CD4-positive, alpha-beta T cell treated with Interleukin-6 at 100 ng/mL for 8 hours (primary cell): ENCODE measurements at regions not wholly inside any gene's neighbourhood (a gene's known extent, or its start where the extent isn't known, plus 50 kb on each side); places are given as distances from the start of the nearest gene placed in this dataset.
A peak's percentile ranks its signal among the peaks of the same experiment; 100 is the strongest.
"Not testable (repeated sequence)": the region's sequence is repeated elsewhere in the genome, so short reads cannot be mapped to it uniquely, and the experiment has no call there.

ENCODE experiments used
- DNase-seq: peaks from one replicate; pipeline ENCODE4 v3.0.0-alpha.2; 2020; ENCODE audit warnings: mixed read lengths, low spot score

- no peak for DNase-seq
Measured at GRCh38 chr18:61676773-61677434, 215.9 kb downstream of the RNF152 start.

- DNase-seq: no peak
Measured at GRCh38 chr18:61669320-61669719, 223.5 kb downstream of the RNF152 start.

- DNase-seq: no peak
Measured at GRCh38 chr18:61666876-61667590, 225.8 kb downstream of the RNF152 start.

GRCh38 chr18:61664419-61665084 lies 228.3 kb downstream of the RNF152 start:
- no peak for DNase-seq

- no peak for DNase-seq
Measured at GRCh38 chr18:61662726-61663125, 230.1 kb downstream of the RNF152 start.

- no peak for DNase-seq
Measured at GRCh38 chr18:61658431-61658830, 234.4 kb downstream of the RNF152 start.

GRCh38 chr18:61657066-61657732 lies 235.6 kb downstream of the RNF152 start:
- DNase-seq: no peak

GRCh38 chr18:61655630-61656029 lies 237.2 kb downstream of the RNF152 start:
- DNase-seq: no peak

- DNase-seq: no peak
Measured at GRCh38 chr18:61653823-61654551, 238.8 kb downstream of the RNF152 start.

GRCh38 chr18:61651880-61652268 lies 240.9 kb downstream of the RNF152 start:
- no peak for DNase-seq

- DNase-seq: no peak
Measured at GRCh38 chr18:61651145-61651879, 241.5 kb downstream of the RNF152 start.

GRCh38 chr18:61643884-61644647 lies 248.7 kb downstream of the RNF152 start:
- no peak for DNase-seq

- no peak for DNase-seq
Measured at GRCh38 chr18:61639886-61640285, 252.9 kb downstream of the RNF152 start.

GRCh38 chr18:61637905-61638595 lies 254.8 kb downstream of the RNF152 start:
- no peak for DNase-seq

- no peak for DNase-seq
Measured at GRCh38 chr18:61637319-61637718, 255.5 kb downstream of the RNF152 start.

- DNase-seq: peak; percentile 7
Measured at GRCh38 chr18:61635901-61636528, 256.8 kb downstream of the RNF152 start.

- no peak for DNase-seq
Measured at GRCh38 chr18:61628085-61628484, 264.7 kb downstream of the RNF152 start.

GRCh38 chr18:61624631-61625030 lies 268.2 kb downstream of the RNF152 start:
- DNase-seq: not testable (repeated sequence)

GRCh38 chr18:61619783-61620182 lies 273.0 kb downstream of the RNF152 start:
- no peak for DNase-seq
